LNCAP (cell line): ENCODE measurements at regions not wholly inside any gene's neighbourhood (a gene's known extent, or its start where the extent isn't known, plus 50 kb on each side); places are given as distances from the start of the nearest gene placed in this dataset.

ENCODE experiments used
- TF ChIP-seq, protein P1 (sequence below): fragments of 450-650 bp; IDR thresholded peaks from 2 replicates; pipeline ENCODE4 v1.5.1; 2017; ENCODE audit warnings: mild to moderate bottlenecking

DNA sequence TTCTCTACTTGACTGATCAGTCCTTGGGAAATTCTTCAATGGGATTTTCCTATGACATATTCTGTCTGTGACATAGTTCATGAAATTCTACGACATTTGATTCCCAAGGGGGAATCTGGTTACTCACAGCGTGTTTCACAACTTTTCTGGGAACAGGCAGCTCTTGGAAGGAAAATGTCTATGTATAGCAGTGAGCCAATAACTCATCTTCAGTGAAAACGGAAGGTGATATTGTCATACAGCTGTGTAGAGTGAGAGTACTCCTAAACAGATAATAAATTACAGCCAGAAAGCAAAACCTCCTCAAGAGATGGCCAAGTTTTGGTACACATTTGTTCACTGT, 91.4 kb downstream of the C9orf152 start:
- TF ChIP-seq, protein P1, sequence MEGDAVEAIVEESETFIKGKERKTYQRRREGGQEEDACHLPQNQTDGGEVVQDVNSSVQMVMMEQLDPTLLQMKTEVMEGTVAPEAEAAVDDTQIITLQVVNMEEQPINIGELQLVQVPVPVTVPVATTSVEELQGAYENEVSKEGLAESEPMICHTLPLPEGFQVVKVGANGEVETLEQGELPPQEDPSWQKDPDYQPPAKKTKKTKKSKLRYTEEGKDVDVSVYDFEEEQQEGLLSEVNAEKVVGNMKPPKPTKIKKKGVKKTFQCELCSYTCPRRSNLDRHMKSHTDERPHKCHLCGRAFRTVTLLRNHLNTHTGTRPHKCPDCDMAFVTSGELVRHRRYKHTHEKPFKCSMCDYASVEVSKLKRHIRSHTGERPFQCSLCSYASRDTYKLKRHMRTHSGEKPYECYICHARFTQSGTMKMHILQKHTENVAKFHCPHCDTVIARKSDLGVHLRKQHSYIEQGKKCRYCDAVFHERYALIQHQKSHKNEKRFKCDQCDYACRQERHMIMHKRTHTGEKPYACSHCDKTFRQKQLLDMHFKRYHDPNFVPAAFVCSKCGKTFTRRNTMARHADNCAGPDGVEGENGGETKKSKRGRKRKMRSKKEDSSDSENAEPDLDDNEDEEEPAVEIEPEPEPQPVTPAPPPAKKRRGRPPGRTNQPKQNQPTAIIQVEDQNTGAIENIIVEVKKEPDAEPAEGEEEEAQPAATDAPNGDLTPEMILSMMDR, result no peak

DNA sequence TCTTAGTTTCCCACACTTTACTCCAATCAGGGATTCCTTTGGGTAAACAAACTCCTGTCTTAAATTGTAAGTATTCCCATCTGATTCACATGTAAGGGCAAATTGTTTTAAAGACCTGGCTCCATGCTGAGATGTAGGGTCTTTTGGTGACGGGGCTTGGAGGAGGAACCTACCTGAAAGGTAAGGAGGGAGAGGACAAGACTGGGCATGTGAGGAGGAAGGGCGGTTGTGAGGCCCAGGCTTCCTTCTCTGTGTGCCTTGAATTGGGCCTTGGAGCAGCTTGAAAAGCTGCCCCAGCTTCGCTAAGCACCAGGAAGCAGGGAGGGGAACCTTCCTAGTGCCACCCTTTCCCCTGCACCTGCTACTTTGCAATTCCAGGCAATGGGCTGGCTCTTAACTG, 86.8 kb downstream of the C9orf152 start:
- TF ChIP-seq, protein P1, result no peak

DNA sequence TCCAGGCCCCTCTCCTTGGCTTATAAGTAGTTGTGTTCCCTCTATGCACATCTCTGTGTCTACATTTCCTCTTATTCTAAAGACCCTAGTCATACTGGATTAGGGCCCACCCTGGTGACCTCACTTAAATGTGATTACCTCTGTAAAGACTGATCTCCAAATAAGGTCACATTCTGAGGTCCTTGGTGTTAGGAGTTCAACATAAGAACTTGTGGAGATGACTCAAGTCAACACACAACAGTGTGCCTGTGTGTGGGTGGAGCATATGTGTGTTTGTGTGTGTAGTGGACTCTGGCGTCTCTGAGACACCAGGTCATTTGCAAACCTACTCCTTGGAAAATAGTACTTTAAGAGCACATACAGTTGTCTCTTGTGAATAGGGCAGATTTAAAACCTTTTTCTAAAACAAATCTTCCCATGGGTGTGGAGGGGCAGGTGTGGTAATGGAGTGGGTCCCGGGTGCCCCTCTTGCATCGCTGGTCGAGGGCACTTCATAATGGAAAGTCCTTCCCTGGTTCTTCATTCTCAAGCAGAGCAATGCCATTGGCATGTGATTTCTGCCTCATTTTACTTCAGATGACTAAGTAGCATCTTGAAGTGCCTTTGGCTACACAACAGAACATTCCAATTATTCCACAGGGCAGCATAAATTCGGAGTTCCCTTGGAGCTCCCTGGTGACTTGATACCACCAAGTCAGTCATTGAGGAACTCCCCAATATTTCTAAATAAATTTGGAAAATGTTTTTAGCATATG, 84.4 kb downstream of the C9orf152 start:
- TF ChIP-seq, protein P1, result no peak

DNA sequence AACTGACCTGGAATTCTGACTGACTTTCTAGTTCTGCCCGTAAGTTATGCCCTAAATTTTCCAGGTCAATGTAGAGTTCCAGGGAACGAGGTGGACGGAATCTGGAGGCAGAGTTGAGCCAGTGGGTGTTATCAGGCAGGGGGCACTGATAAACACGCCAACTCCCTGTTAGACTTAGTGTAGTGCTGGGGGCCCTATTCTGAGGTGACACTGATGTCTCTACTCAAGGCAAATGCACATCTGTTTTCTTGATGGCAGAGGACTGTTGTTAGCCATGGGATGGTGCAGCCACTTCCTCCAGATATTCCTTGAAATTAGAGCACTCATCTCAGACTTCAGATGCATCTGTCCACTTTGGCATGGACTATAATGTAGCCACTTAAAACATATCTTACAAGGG, 83.5 kb downstream of the C9orf152 start:
- TF ChIP-seq, protein P1, result no peak

DNA sequence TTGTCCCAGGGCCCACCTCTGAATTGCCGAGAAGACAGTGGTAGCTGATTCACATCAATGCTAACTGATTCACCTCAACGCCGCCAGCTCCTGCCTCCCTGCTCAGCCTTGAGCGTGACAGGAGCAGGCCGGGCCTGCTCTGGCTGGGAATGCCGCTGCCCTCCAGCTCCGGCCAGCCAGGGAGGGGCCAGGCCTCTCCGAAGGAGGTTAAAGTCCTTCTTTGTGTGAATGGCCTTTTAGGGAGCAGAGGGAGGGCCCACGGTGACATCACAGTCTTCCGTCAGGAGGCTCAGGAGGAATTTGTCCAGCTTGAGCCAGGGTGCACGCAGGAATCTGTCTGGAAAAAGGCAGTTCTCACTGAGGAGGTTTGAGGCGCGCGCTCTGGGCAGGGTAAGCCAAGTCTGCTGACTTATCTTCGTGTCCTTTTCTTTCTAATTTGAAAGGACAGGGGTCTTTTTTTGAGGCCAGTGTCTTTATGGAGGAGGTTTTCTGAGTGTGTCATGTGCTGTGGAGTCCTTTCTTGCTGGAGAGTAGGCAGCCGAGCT, 82.7 kb downstream of the C9orf152 start:
- TF ChIP-seq, protein P1, result no peak

DNA sequence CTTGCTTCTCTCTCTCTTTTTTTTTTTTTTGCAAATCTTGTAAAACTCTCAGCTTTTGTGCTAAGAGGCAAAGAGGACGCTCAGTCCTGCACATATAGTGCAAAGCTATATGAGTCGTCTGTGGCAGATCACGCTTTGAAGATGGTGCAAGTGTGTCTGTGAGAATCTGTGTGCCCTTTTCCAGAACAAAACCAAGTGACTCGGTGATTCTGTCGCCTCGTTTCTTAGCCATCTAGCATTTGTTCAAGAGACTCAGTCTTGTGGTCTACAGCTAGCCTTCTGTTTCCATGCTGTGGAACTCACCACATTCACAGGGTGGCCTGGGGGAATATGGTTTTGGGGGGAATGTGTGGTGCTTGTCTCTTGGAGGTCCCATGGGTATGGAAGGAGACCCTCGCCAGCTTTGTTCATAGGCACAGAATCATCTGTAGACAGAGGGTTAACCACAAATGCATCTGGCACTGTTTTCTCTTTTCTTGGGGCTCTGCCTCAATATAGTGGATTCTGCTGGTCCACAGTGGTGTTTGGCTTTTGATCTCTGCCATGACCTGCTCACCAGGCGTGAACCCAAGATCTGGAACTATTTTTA, 82.1 kb downstream of the C9orf152 start:
- TF ChIP-seq, protein P1, result no peak

DNA sequence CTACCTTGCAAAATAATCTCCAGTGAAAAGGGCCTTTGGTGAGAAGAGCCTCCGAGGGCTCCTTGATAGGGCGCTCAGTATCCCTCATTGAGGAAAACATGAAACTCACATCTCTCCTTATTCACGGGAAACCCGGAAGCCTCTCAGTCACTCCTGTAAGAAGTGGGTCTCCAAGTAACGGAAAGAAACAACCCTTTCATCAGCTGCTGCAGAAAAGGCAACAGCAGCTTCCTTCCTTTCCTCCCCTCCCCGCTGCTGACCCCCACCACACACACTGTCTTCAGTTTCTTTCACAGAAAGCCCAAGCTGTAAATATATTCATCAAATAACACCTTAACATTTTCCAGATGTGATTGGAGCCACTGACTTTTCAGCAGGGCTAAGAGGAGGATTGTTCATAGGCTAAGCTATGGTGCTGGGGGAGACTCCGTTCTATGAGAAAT, 81.4 kb downstream of the C9orf152 start:
- TF ChIP-seq, protein P1, result no peak
